ENCODE measurements at regions not wholly inside any gene's neighbourhood (a gene's known extent, or its start where the extent isn't known, plus 50 kb on each side); places are given as distances from the start of the nearest gene placed in this dataset.

DNA sequence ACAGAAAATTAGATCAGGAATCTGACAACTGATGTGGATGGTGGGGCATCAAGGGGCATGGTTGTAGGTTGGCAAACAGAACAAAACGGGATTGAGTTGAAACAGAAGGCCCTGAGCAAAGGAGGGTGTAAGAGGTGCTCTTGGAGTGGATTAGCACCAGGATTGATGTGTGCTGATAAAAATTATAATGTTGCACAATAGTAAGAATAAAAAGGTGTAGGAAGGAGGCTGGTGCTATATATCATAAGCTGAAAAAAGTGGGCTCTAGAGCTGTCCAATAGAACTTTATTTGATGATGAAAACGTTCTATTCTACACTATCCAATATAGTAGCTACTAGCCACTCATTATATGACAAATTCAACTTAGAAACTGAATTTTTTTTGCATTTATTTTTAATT is 263.1 kb upstream of the GYPC start:
- DNase-seq (ENCODE audit: low read depth in 2 of 2), result no peak

DNA sequence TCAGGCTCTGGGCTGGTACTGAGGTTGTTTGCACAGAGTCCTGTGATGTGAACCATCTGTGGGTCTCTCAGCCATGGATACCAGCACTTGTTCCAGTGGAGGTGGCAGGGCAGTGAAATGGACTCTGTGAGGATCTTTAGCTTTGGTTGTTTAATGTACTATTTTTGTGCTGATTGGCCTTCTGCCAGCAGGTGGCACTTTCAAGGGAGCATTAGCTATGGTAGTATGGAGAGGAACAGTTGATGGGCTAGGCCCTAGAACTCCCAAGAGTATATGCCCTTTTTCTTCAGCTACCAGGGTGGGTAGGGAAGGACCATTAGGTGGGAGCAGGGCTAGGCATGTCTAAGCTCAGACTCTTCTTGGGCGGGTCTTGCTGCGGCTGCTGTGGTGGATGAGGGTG is 257.0 kb upstream of the GYPC start:
- no peak for DNase-seq (ENCODE audit: low read depth in 2 of 2)

DNA sequence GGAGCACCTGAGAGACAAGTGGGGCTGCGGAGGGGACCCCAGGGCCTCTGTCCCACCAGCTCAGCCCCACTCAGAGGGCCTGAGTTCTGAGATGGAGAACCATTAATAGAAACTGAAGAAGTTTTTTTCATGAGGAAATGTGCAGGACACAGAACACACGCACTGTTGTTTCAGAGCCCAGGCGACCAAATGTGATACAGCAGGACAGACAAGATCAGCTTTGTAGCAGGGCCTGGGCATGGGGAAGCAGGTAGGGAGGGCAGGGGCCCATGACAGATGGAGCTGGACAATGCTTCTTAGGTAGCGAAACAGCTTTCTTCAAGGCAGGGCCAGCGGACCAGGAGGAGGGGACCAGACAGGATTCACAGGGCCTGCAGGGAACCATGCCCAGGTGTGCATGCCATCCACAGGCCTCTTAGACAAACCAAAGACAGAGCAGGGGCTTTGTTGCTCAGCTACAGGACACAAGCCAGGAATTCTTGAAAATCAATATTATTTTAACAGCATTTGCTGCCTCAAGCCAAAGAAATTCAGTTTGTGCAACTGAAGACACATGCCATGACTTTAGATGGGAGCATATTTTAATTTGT is 252.8 kb upstream of the GYPC start:
- DNase-seq (ENCODE audit: low read depth in 2 of 2), result no peak

DNA sequence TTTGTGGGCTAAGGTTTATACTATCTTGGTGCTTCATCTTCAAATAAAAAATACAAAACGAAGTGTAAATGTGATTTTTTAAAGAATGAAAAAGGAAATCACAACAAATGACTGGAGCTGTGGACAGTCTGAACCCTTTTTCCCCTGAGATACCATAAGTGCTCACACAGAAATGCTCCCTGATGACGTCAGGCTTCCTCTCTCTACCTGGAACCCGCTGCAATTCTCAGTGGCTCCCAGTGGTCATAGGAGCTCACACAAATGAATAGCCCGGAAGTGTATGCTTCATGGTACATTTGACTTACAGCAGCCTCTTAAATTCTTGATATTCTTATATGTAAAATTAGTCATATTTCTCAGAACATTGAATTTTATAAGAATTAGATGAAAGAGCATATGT is 249.7 kb upstream of the GYPC start:
- DNase-seq (ENCODE audit: low read depth in 2 of 2), result no peak

DNA sequence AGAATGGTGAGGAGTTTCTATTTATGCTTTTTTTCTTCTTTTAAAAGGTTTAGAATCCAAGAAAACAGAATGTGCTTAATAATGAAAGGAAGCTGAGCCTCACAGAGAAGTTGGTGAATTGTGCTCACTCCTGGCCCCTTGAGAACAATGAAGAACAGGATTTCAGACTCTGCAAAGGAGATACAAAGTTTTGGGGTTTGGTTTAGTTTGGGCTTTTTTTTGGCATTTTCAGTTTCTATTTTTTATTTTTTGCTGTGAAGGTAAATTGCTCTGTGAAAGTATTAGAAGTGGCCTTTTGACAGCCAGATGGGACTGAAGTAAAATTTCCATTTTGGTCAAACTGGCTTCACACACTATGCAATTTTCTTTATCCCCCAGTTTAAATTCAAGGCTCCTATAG is 247.3 kb upstream of the GYPC start:
- DNase-seq (ENCODE audit: low read depth in 2 of 2), result no peak

DNA sequence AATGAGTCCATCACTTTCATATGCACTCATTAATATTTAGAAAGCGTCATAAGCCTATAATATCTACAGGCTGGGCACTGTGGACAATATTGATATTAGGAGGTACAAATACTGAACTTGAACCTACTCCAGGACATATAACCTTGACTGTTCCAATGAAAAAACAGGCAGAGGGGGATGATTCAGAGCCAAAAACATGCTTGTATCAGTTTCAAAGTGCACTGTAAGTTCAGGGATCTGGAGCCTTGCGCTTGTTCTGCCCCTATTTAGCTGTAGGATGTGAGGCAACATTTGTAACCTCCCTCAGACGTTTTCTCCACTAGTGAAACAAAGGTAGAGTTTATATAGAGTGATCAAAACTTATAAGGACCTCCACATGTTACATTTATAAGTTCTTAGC is 246.1 kb upstream of the GYPC start:
- no peak for DNase-seq (ENCODE audit: low read depth in 2 of 2)

DNA sequence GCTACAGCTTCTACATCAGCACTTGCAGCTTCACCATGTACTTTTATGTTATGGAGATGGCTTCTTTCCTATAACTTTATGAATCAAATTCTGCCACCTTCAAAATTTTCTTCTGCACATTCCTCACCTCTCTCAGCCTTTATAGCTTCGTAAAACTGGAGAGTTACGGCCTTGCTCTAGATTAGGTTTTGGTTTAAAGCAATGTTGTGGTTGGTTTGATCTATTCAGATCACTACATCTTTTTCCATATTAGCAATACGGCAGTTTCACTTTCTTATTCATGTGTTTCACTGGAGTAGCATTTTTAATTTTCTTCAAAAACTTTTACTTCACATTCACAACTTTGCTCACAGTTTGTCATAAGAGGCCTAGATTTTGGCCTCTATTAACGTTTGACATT is 242.9 kb upstream of the GYPC start:
- no peak for DNase-seq (ENCODE audit: low read depth in 2 of 2)

DNA sequence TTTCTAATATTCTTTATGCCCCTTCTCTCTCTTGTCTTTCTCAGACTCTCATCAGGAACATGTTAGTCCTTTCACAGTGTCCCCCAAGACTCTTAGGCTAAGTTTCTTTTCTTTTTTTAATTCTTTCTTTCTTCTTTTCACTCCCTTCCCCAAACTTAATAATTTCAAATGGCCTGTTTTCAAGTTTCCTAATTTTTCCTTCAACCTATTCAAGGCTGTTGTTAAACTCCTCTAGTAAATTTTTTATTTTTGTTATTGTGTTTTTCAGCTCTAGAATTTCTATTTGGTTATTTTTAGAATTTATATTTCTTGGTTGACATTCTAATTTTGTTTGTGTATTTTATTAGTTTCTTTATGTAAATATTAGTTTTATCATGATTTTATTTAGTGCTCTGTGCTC is 236.6 kb upstream of the GYPC start:
- no peak for DNase-seq (ENCODE audit: low read depth in 2 of 2)

DNA sequence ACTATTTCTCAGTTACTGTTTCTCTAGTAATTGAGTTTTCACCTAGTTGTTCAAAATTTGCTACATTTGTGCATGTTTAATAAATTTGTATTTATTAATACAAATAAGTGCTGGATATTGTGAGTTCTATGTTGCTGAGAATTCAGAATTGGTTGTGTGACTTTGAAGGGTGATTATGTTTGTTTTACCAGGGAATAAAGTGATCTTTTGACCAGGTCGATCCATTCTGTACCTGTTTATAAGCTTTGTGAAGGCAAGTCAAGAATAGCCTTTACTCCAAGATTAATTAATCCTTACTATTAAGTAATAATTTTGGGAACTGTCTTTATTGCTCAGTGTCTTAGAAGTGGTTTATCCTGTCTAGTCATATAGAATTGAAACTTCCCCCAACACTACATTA is 230.0 kb upstream of the GYPC start:
- DNase-seq (ENCODE audit: low read depth in 2 of 2), result no peak

DNA sequence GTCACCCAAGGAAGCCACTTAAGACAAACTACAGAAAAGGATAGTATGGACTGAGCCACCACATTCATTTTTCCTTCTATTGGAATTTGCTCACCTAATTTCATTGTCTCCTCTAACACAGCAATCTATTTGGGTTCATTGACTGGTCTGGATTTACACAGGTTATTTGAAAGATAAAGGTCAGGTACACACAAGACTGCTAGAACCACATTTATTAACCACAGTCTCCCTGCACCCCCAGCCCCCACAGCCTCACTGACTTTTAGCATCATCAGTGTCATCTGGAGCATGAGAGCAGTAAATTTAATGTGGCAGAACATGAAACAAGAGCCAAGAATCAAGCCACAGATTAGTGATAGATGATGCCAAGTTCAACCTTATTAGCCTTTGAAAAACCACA is 226.9 kb upstream of the GYPC start:
- DNase-seq (ENCODE audit: low read depth in 2 of 2), result no peak

DNA sequence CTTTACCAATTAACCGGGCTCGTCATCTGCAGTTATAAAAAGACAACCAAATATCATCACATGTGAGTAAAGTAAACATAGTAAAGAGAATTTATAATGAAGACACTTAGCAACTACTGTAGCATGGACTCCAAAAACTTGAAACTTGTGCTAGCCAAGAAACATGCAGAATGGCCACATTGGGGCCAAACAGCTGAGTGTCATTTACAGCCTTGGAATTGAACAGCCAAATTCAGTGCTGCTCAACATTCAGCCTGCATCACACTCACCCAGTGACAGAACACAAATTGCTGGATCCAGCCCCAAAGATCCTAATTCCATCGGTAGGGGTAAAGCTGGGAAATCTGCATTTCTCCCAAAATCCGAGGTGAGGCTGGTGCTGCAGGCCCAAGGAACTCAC is 224.8 kb upstream of the GYPC start:
- DNase-seq (ENCODE audit: low read depth in 2 of 2), result no peak

DNA sequence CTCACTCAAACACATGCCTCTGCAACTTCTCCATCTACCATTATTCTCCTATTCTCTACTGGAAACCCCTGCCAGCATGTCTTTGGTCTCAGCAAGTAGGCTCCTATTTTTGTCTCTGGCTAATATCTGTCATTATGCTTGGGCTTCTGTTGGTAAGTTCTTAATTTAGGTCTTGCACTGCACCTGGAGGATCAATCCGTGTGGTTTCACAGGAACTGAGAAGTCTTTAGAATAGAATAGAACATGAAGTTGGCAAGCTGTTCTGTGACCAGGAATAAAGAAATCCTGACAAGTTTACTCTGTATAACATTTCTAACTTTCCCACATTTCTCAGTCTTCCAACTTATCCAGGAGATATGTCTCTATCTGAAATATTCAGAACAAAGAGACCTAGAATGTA is 219.5 kb upstream of the GYPC start:
- no peak for DNase-seq (ENCODE audit: low read depth in 2 of 2)

DNA sequence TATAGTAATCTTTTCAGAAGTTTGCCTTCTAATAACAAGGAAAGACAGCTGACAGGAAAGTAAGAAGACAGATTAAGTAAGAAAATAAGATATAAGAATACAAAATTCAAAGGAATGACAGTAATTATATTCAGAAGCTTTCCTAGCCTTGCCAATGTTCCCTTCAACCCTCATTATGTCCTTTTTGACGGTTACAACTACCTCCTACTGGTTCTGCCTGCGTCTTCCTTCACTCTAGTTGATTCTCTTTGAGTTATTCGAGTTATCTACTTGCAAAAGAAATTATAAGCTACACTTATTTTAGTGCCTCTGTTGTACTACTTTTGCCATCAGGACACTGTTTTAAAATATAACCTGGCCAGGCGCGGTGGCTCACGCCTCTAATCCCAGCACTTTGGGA is 218.9 kb upstream of the GYPC start:
- no peak for DNase-seq (ENCODE audit: low read depth in 2 of 2)

DNA sequence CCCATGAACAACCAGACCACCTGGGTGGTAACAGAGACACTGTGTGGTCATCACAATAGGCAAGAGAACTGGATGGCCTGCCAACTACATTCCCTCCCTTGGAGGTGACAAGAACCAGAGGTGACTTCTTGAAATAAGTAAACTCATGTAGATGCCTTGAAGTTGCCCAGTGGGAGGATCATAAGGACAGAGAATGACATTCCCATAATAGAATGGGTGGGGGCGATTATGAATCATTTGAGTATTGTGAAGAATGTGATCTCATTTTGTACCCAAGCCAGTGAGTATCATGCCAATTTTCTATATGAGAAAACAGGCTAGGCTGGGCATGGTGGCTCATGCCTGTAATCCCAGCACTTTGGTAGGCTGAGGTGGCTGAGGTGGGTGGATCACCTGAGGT is 211.4 kb upstream of the GYPC start:
- no peak for DNase-seq (ENCODE audit: low read depth in 2 of 2)

DNA sequence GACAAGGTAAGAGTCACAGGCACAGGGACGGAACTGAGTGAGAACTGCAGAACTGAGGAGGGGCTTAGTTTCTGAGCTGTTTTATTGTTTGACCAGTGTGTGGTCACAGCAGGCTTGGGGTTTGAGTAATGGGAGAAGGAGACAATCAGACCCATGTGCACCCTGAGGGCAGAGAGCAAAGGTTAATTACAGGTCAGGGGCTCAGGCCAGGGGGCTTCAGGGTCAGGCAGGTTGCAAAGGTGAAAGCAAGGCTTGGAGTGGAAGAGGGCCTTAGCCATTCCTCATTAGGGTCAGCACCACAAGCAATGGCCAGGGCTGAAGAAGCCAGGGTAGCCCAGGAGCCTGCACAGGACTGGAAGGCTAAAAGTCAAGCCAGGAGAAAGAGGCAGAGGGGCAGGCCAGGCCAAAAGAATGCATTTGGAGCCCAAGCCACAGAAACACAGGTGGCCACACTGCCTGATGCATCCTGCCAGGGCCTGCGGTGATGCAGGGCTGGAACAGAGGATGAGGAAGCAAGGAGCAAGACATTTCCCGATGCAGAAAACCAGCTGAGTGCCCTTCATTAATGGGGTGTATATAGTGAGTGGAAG is 209.8 kb upstream of the GYPC start:
- DNase-seq (ENCODE audit: low read depth in 2 of 2), result no peak

DNA sequence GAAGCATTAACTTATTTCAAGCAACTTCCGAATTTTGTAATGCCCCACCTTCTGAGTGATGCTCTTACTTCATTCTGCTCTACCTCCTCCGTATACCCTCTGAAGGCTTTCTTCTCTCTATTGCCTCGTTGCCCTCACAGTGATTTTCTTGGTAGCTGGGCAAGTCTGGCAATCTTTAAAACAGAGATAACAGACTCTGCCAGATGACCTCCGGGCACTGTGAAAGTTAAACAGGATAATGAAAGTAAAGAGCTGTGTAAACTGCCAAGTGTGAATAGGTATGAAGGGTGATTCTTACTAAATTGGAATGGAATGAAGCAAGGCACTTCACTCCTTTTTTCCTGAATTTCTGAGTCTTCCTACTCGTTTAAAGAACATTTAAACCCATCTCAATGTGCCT is 207.3 kb upstream of the GYPC start:
- DNase-seq (ENCODE audit: low read depth in 2 of 2), result no peak

DNA sequence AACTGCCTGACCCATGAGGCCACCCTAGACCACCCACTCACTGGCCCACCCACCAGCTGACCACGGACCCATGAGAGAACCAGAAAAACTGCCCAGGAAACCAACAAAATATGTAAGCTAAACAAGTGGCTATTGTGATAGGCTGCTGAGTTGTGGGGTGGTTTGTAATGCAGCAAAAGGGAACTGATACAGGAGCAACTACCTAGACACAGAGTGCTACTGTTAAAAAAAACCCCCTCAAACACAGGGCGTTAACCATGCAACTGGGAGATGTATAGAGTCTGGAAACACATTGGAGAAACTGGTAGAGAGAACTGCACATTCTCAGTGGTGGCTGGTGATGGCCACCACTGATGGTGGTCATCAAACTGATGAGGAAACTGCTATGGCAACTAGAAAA is 206.3 kb upstream of the GYPC start:
- no peak for DNase-seq (ENCODE audit: low read depth in 2 of 2)

DNA sequence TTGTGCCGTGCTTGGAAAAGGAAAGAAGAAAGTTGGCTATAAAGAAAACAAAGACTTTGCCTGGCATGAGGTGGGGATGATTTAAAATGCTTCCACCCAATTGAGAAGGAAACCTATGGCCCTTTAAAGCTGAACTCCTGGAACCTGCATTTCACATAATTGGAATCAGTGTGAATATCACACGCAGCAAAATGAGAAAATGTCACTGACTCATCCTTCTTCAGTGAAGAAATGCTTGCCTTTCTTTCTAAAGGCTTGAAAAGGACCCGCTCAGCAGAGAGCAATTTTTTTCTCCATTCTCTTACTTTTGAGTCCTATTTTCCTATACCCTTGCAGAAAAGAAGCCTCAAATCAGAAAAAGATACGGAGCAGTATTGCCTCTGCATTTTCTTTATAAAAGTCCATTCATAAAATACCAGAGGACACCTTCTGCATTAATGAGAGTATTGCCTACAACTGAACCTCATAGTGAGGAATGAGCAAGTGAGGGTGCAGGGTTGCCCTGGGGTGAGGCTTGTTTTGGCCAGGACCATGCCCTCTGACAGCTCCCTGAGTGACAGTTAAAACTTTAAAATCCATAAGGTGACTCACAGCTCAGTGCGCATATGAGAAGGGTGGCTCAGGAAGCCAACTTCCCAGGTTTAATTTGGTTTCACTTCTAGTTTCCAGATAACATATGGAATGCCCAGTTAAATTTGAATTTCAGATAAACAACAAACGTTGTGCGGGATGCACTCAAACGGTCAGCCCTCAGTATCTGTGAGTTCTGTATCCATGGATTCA is 191.9 kb upstream of the GYPC start:
- DNase-seq (ENCODE audit: low read depth in 2 of 2), result no peak

DNA sequence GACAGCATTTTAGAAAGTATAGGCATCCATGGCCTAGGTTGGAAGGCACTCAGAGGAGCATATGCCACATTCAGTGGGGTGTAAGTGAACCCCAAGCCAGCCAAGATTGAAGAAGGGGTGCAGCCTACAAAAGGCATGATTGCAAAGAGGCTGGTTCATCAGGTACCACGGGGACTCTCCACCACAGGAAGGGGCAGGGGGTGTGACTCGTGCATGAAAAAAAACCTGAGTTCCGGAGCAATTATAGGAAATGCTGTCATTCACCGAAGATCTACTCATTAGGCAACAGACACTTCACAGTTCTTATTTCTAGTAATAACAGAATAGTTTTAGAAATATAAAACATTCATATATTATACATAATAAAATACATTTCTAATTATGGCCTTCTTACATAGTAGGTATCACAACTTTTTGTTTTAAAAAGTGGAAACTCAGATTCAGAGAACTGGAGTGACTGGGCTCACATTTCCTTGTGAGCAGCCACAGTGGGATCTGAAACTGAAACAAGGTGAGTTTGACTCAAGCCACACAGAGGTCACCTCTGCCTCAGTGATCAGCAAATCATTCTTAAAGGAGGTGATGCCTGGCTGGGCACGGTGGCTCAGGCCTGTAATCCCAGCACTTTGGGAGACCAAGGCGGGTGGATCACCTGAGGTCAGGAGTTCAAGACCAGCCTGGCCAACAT is 188.4 kb upstream of the GYPC start:
- DNase-seq (ENCODE audit: low read depth in 2 of 2), result no peak

DNA sequence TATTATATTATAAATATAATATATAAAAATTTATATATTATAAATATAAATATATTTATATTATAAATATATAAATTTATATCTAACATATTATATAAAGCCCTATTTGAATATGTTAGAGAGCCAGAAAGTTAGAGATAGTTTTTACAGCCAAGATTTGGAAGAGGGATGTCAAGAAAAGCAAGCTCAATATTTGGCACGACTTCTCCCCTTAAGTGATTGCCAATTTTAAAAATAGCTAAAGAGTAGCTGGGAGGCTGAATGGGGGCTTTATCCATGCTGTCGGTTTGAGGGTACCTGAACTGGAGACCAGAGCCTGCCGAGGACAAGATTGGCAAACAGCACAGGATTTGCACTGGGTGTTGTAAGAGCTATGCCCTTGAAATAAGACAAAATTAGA is 180.9 kb upstream of the GYPC start:
- DNase-seq (ENCODE audit: low read depth in 2 of 2), result no peak

DNA sequence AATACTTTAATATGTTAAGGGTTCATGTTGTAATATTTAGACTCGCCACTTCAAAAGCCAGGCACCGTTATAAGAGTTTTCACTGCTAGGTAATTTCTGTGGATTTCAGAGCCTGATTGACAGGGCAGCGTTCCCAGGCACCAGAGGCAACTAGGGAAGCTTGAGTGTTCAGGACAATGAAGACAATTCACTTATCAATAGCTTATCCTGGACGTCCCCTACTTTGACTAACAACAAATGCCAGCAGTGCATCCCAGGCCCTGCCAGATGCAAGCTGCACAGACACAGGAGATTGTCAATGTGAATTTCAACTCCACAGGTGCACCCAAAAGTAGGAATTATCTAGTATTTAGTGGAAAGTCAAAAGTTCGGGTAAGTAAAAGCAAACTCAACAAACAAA is 179.3 kb upstream of the GYPC start:
- DNase-seq (ENCODE audit: low read depth in 2 of 2), result no peak

DNA sequence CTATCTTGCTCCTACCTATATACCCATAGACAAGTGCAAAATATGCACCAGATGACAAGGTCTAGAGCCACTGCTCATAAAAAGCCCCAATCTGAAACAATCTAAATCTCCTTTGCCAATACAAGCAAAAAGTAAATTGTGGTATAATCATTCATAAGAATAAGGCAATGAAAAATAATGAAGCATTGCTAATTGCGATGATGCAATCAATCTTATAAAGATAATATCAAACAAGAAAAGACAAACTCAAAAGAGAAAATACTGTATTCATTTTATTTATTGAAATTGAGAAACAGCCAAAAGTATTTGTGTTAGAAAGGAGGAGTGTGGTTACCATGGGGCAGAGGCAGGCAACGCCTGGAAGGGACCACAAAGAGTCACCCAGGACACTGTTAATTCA is 175.9 kb upstream of the GYPC start:
- no peak for DNase-seq (ENCODE audit: low read depth in 2 of 2)

Data from stimulated activated CD8-positive, alpha-beta memory T cell treated with anti-CD3 and anti-CD28 coated beads, Interleukin-7, amount 100 ng/mL, for 1 hour (primary cell).